ENCODE measurements at regions not wholly inside any gene's neighbourhood (a gene's known extent, or its start where the extent isn't known, plus 50 kb on each side); places are given as distances from the start of the nearest gene placed in this dataset.

DNA sequence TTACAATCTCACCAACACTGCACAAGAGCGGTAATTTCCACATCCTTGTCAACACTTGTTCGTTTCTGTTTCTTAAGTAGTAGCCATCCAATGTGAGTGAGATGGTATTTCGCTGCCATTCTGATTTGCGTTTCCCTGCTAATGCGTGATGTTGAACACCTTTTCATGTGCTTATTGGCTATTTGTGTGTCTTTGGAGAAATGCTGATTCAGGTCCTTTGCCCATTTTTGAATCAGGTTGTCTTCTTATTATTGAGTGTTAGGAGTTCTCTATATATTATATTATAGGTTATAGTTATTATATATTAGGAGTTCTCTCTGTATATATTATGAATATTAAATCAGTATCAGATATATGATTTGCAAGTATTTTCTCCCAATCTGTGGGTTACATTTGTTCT lies 59.9 kb upstream of the IRX4 start:
- TF ChIP-seq, protein P1, sequence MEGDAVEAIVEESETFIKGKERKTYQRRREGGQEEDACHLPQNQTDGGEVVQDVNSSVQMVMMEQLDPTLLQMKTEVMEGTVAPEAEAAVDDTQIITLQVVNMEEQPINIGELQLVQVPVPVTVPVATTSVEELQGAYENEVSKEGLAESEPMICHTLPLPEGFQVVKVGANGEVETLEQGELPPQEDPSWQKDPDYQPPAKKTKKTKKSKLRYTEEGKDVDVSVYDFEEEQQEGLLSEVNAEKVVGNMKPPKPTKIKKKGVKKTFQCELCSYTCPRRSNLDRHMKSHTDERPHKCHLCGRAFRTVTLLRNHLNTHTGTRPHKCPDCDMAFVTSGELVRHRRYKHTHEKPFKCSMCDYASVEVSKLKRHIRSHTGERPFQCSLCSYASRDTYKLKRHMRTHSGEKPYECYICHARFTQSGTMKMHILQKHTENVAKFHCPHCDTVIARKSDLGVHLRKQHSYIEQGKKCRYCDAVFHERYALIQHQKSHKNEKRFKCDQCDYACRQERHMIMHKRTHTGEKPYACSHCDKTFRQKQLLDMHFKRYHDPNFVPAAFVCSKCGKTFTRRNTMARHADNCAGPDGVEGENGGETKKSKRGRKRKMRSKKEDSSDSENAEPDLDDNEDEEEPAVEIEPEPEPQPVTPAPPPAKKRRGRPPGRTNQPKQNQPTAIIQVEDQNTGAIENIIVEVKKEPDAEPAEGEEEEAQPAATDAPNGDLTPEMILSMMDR (IDR thresholded peaks at IDR 0.05) = no peak
- no peak for TF ChIP-seq POLR2AphosphoS5 (IDR thresholded peaks at IDR 0.05)
- TF ChIP-seq POLR2A (IDR thresholded peaks at IDR 0.05) = no peak
- TF ChIP-seq EP300 (IDR thresholded peaks at IDR 0.05) = no peak

All from suprapubic skin (tissue), 4 donors.